Activated CD8-positive, alpha-beta T cell treated with anti-CD3 and anti-CD28 coated beads for 36 hours (primary cell): ENCODE measurements at regions not wholly inside any gene's neighbourhood (a gene's known extent, or its start where the extent isn't known, plus 50 kb on each side); places are given as distances from the start of the nearest gene placed in this dataset.

ENCODE experiments used
- ATAC-seq: fragments of 200-7000 bp; cut with Tn5 transposase; one replicate; pipeline ENCODE4 v1.10.0; 2021; ENCODE audit warnings: mild to moderate bottlenecking, moderate library complexity
- CTCF ChIA-PET: fragments of 350-600 bp; sonication (Branson Sonifier 250); formaldehyde crosslinking; loops from one replicate; lab custom pipeline; 2021; ENCODE audit warnings: antibody characterized with exemption; lab: Charles Lee
- POLR2A ChIA-PET: fragments of 350-600 bp; sonication (Branson Sonifier 250); formaldehyde crosslinking; loops from one replicate; lab custom pipeline; 2021; ENCODE audit warnings: antibody characterized with exemption; lab: Charles Lee
- DNase-seq: peaks from one replicate; pipeline ENCODE4 v3.0.0-alpha.2; 2020
- H3K27ac Mint-ChIP-seq: one replicate; pipeline ENCODE4 v1.8.0; 2021; ENCODE audit warnings: mild to moderate bottlenecking, mixed read lengths
- H3K27me3 Mint-ChIP-seq: one replicate; pipeline ENCODE4 v1.8.0; 2021; ENCODE audit warnings: mixed read lengths
- H3K36me3 Mint-ChIP-seq: one replicate; pipeline ENCODE4 v1.8.0; 2021; ENCODE audit warnings: low read depth, mixed read lengths
- H3K4me1 Mint-ChIP-seq: one replicate; pipeline ENCODE4 v1.8.0; 2021; ENCODE audit warnings: low read depth, mixed read lengths
- H3K4me3 Mint-ChIP-seq: one replicate; pipeline ENCODE4 v1.8.0; 2021; ENCODE audit warnings: mild to moderate bottlenecking, moderate library complexity, mixed read lengths
- H3K9me3 Mint-ChIP-seq: one replicate; pipeline ENCODE4 v1.8.0; 2021; ENCODE audit warnings: mixed read lengths
- CTCF ChIP-seq: fragments of 200-600 bp; IDR thresholded peaks from one replicate; pipeline ENCODE4 v1.8.0; 2022; ENCODE audit warnings: antibody characterized with exemption, mild to moderate bottlenecking
- intact Hi-C: fragments of 100-400 bp; cut with micrococcal nuclease; formaldehyde crosslinking; loops from one replicate; pipeline ENCODE4 v1.10.0; 2022

GRCh38 chr14:81655423-81656314 is 122.0 kb upstream of the SEL1L start:
- CTCF ChIA-PET, result interaction anchor here (1.0 kb wide), 1 partner anchor 16 kb away, joined by 3 read pairs; no protein-coding TSS in a partner anchor
- no peaks in the 10 kb centered on the region for H3K4me1 Mint-ChIP-seq

GRCh38 chr14:81656811-81657210 is 123.2 kb upstream of the SEL1L start:
- ChIA-PET CTCF (interaction anchor here (1.2 kb wide), 1 partner anchor 91 kb away, joined by 3 read pairs; no protein-coding TSS in a partner anchor), POLR2A (no interaction called here)
- H3K27ac Mint-ChIP-seq, result no peak overlapping the region
- H3K4me3 Mint-ChIP-seq, result no peak overlapping the region
- no peaks in the 10 kb centered on the region for H3K36me3 Mint-ChIP-seq
- no peaks in the 10 kb centered on the region for H3K4me1 Mint-ChIP-seq
- intact Hi-C loops, result no loop called here
- no peak for ATAC-seq
- no peak for TF ChIP-seq CTCF
- H3K27me3 Mint-ChIP-seq, result peaks cover 3% of the 10 kb centered on the region
- H3K9me3 Mint-ChIP-seq, result no peaks in the 10 kb centered on the region
- no peak for DNase-seq

More at GRCh38 chr14:81655423-81656314, 122.0 kb upstream of the SEL1L start:
- no peak for TF ChIP-seq CTCF
- intact Hi-C loops, result no loop called here
- H3K27me3 Mint-ChIP-seq, result no peaks in the 10 kb centered on the region
- DNase-seq (no peak), ATAC-seq (no peak)
- POLR2A ChIA-PET, result no interaction called here
- H3K27ac Mint-ChIP-seq, result no peak overlapping the region
- no peaks in the 10 kb centered on the region for H3K9me3 Mint-ChIP-seq
- H3K4me3 Mint-ChIP-seq, result no peak overlapping the region
- no peaks in the 10 kb centered on the region for H3K36me3 Mint-ChIP-seq

GRCh38 chr14:81662066-81662465 is 128.4 kb upstream of the SEL1L start:
- ATAC-seq, result no peak
- ChIA-PET POLR2A (no interaction called here), CTCF (no interaction called here)
- Mint-ChIP-seq H3K27me3 (peaks cover 3% of the 10 kb centered on the region), H3K9me3 (no peaks in the 10 kb centered on the region), H3K27ac (no peak overlapping the region), H3K4me1 (no peaks in the 10 kb centered on the region), H3K36me3 (no peaks in the 10 kb centered on the region), H3K4me3 (no peak overlapping the region)
- DNase-seq, result no peak
- TF ChIP-seq CTCF, result no peak
- intact Hi-C loops, result no loop called here

- POLR2A ChIA-PET, result no interaction called here
- DNase-seq, result no peak
- TF ChIP-seq CTCF, result no peak
- Mint-ChIP-seq H3K4me1 (no peaks in the 10 kb centered on the region), H3K27me3 (peaks cover 3% of the 10 kb centered on the region), H3K4me3 (no peak overlapping the region), H3K27ac (no peak overlapping the region), H3K36me3 (no peaks in the 10 kb centered on the region), H3K9me3 (no peaks in the 10 kb centered on the region)
- CTCF ChIA-PET, result interaction anchor here (1.3 kb wide), 1 partner anchor 9 kb away, joined by 3 read pairs; no protein-coding TSS in a partner anchor
- intact Hi-C loops, result no loop called here
- ATAC-seq, result no peak
These were observed 129.0 kb upstream of the SEL1L start for GRCh38 chr14:81662570-81663197.
